ENCODE measurements at regions not wholly inside any gene's neighbourhood (a gene's known extent, or its start where the extent isn't known, plus 50 kb on each side); places are given as distances from the start of the nearest gene placed in this dataset.

DNA sequence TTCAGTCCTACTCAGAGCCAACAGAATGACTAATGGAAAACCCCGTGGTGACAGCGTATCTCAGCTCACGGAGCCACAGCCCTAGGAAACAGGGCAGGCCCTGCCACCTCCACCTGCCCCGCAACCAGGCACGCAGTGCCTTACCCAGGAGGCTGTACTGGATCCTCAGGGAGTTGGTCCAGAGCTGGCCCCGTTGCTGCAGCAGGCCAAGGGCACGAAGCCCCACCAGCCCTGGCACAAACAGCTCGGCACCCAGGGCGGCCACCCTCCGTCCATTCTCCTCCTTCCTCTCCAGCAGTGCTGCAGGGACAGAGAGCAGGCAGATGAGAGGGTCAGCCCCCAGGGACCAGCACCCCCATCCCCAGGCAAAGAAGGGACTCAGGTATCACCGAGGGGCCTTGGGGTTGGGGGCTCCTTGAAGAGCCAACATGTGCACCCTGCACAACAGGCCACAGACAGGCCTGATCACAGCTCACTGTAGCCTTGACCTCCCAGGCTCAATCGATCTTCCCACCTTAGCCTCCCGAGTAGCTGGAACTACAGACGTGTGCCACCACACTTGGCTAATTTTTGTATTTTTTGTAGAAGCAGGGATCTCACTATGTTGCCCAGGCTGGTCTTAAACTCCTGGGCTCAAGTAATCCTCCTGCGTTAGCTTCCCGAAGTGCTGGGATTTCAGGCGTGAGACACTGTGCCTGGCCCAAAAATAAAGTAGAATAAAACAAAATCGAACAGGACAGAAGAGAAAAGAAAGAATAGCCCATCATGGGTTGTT, 115.7 kb downstream of the RMI2 start:
- Histone ChIP-seq H3K9me3 (no peaks in the 10 kb centered on the region), H3K36me3 (no peaks in the 10 kb centered on the region), H3K4me1 (no peaks in the 10 kb centered on the region), H3K27ac (no peak overlapping the region), H3K4me3 (no peak overlapping the region), H3K27me3 (no peaks in the 10 kb centered on the region)
- TF ChIP-seq, protein P1, sequence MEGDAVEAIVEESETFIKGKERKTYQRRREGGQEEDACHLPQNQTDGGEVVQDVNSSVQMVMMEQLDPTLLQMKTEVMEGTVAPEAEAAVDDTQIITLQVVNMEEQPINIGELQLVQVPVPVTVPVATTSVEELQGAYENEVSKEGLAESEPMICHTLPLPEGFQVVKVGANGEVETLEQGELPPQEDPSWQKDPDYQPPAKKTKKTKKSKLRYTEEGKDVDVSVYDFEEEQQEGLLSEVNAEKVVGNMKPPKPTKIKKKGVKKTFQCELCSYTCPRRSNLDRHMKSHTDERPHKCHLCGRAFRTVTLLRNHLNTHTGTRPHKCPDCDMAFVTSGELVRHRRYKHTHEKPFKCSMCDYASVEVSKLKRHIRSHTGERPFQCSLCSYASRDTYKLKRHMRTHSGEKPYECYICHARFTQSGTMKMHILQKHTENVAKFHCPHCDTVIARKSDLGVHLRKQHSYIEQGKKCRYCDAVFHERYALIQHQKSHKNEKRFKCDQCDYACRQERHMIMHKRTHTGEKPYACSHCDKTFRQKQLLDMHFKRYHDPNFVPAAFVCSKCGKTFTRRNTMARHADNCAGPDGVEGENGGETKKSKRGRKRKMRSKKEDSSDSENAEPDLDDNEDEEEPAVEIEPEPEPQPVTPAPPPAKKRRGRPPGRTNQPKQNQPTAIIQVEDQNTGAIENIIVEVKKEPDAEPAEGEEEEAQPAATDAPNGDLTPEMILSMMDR (IDR thresholded peaks at IDR 0.05): no peak
- intact Hi-C loops (cut with DNase I): no loop called here
- no peak for DNase-seq (ENCODE audit: low spot score in 2 of 2)

DNA sequence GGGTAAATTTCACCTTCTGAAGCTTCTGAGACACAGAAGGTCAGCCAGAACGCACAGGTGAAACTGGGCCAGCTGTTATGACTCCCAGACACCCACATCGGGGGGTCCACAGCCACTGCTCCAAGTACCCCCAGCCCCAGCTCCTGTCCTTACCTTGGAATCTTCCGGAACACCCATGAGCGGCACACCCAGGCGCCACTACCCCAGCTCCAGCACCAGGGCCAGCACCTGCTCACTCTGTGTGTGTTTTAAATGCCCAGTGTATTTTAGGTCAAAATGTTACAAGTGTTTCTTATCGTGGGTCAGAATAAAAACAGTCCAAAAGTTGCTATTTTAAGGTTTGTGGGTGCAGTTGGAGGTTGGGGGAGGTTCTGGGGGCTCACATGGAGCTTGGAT, 116.3 kb downstream of the RMI2 start:
- H3K36me3 ChIP-seq: no peaks in the 10 kb centered on the region
- no peak overlapping the region for H3K27ac ChIP-seq
- DNase-seq (ENCODE audit: low spot score in 2 of 2): no peak
- H3K9me3 ChIP-seq: no peaks in the 10 kb centered on the region
- TF ChIP-seq, protein P1 (IDR thresholded peaks at IDR 0.05): no peak
- intact Hi-C loops (cut with DNase I): no loop called here
- H3K4me1 ChIP-seq: no peaks in the 10 kb centered on the region
- H3K27me3 ChIP-seq: no peaks in the 10 kb centered on the region
- no peak overlapping the region for H3K4me3 ChIP-seq

DNA sequence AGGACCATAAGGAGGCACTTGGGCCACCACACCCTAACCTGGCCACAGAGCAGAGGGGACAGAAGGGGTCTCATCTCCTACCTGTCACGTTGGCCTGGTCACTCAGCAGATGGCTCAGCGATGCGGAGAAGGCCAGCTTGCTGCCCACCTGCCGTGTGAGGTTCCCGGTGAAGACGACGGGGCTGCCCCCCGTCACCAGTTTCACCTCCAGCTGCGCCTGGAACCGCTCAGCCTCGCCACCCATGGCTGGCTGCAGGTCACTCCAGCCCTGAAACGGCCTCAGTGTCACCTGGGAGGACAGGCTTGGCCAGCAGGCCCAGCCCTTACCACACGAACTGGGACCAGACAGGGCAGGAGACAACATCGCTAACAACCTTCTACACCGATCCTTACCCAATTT, 116.8 kb downstream of the RMI2 start:
- no peak for DNase-seq (ENCODE audit: low spot score in 2 of 2)
- Histone ChIP-seq H3K27me3 (no peaks in the 10 kb centered on the region), H3K36me3 (no peaks in the 10 kb centered on the region), H3K9me3 (no peaks in the 10 kb centered on the region), H3K4me1 (no peaks in the 10 kb centered on the region), H3K4me3 (no peak overlapping the region), H3K27ac (no peak overlapping the region)
- TF ChIP-seq, protein P1 (IDR thresholded peaks at IDR 0.05): no peak
- intact Hi-C loops (cut with DNase I): no loop called here

DNA sequence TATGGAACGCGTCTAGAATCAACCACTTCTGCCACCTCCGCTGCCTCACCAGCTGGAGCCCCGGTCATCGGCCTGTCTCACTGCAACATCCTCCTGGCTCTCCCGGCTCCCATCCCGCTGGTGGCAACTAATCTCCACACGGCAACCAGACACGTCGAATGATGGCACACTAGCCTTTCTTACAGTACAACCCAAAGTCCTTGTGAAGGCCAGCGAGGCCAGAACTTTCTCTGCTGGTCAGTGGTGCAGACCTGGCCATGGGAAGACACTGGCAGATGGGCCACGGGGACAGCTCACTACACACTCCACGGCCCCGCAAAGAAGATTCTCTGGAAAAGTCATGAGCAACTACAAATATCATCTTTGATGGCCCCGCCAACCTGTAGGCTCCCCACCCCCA, 117.6 kb downstream of the RMI2 start:
- Histone ChIP-seq H3K4me3 (no peak overlapping the region), H3K27ac (no peak overlapping the region), H3K9me3 (no peaks in the 10 kb centered on the region), H3K27me3 (no peaks in the 10 kb centered on the region), H3K36me3 (no peaks in the 10 kb centered on the region), H3K4me1 (no peaks in the 10 kb centered on the region)
- intact Hi-C loops (cut with DNase I): no loop called here
- no peak for DNase-seq (ENCODE audit: low spot score in 2 of 2)
- TF ChIP-seq, protein P1 (IDR thresholded peaks at IDR 0.05): no peak

DNA sequence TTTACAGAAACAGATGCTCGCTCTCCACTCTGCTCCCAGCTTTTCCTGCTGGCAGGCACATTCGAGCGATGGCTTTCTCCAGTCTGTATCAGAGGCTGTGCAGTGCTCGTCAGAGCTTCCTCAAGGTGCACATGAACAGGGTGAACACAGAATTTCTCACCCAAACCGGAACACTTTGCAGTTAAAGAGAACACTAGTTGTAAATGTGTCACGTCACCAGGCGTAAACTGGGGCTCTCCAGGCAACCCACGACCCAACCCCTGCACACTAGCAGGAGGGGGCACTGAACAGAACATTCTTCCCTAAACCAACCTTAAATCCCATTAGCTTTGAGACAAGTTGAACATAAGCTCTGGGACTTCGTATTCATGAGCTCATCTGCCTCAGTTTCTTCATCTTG, 119.0 kb downstream of the RMI2 start:
- H3K9me3 ChIP-seq: no peaks in the 10 kb centered on the region
- H3K4me1 ChIP-seq: no peaks in the 10 kb centered on the region
- TF ChIP-seq, protein P1 (IDR thresholded peaks at IDR 0.05): no peak
- no peaks in the 10 kb centered on the region for H3K27me3 ChIP-seq
- intact Hi-C loops (cut with DNase I): no loop called here
- no peaks in the 10 kb centered on the region for H3K36me3 ChIP-seq
- H3K27ac ChIP-seq: no peak overlapping the region
- no peak overlapping the region for H3K4me3 ChIP-seq
- DNase-seq (ENCODE audit: low spot score in 2 of 2): no peak

DNA sequence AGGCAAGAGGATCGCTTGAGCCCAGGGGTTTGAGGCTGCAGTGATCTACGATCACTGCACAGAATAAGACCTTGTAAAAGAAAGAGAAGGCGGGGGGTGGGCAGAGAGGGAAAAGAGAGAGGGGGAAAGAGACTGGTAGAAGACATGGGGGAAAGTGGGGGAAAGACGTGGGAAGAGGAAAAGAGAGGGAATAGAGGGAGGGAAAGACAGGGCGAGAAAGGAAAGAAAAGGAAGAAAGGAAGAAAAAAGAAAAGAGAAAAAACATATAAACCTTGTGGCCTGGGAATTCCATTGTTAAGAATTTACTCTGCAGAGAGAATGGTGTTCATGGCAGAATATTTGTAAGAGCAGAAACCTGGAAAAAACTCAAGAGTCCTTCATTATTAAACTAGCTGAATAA, 120.4 kb downstream of the RMI2 start:
- H3K27ac ChIP-seq: no peak overlapping the region
- no peak for DNase-seq (ENCODE audit: low spot score in 2 of 2)
- no peaks in the 10 kb centered on the region for H3K4me1 ChIP-seq
- TF ChIP-seq, protein P1 (IDR thresholded peaks at IDR 0.05): no peak
- H3K36me3 ChIP-seq: no peaks in the 10 kb centered on the region
- H3K4me3 ChIP-seq: no peak overlapping the region
- no peaks in the 10 kb centered on the region for H3K9me3 ChIP-seq
- intact Hi-C loops (cut with DNase I): no loop called here
- H3K27me3 ChIP-seq: no peaks in the 10 kb centered on the region

All from ascending aorta (tissue), 2 donors.